GM12878 (cell line): ENCODE measurements at regions not wholly inside any gene's neighbourhood (a gene's known extent, or its start where the extent isn't known, plus 50 kb on each side); places are given as distances from the start of the nearest gene placed in this dataset.
A peak's percentile ranks its signal among the peaks of the same experiment; 100 is the strongest.

ENCODE experiments used
- ATF2 ChIP-seq: IDR thresholded peaks from 2 replicates; pipeline ENCODE4 v1.6.1; 2012; ENCODE audit warnings: low read length, inconsistent platforms
- ATF7 ChIP-seq: fragments of 450-650 bp; IDR thresholded peaks from 2 replicates; pipeline ENCODE4 v1.6.1; 2016; ENCODE audit warnings: low read depth, mild to moderate bottlenecking
- CBFB ChIP-seq: IDR thresholded peaks from 2 replicates; pipeline ENCODE4 v1.6.1; 2016; ENCODE audit warnings: antibody characterized with exemption, low read depth
- CTCF ChIP-seq, 3 experiments: IDR thresholded peaks in 2 of 3; conservative IDR thresholded peaks in 1 of 3; 2 replicates each; pipeline ENCODE4 v1.5.1; 2011; ENCODE audit warnings: low read depth in 3 of 3, low read length in 3 of 3, mild to moderate bottlenecking in 3 of 3, control low read depth in 2 of 3, moderate library complexity in 2 of 3, inconsistent platforms in 1 of 3, mixed read lengths in 1 of 3; ENCODE audit not compliant: control insufficient read depth in 2 of 3, insufficient read depth in 1 of 3; ENCODE audit errors: extremely low read depth in 1 of 3
- NFYB ChIP-seq: IDR thresholded peaks from 2 replicates; pipeline ENCODE4 v1.6.1; 2011; ENCODE audit warnings: low read depth, mild to moderate bottlenecking, low read length, improper control_type of control experiment, moderate library complexity; ENCODE audit not compliant: insufficient read depth
- NR2F1 ChIP-seq: fragments of 450-650 bp; conservative IDR thresholded peaks from 2 replicates; pipeline ENCODE4 v1.6.1; 2017; ENCODE audit warnings: mild to moderate bottlenecking
- RAD21 ChIP-seq: IDR thresholded peaks from 2 replicates; pipeline ENCODE4 v1.6.1; 2011; ENCODE audit warnings: mild to moderate bottlenecking, low read depth, low read length, moderate library complexity; ENCODE audit not compliant: insufficient read depth
- SIN3A ChIP-seq: IDR thresholded peaks from 2 replicates; pipeline ENCODE4 v1.6.1; 2012; ENCODE audit warnings: low read depth, low read length, improper control_type of control experiment
- SMAD5 ChIP-seq: IDR thresholded peaks from 2 replicates; pipeline ENCODE4 v1.6.1; 2016; ENCODE audit warnings: antibody characterized with exemption, low read depth
- STAT3 ChIP-seq: IDR thresholded peaks from 2 replicates; pipeline ENCODE4 v1.6.1; 2011; ENCODE audit warnings: low read depth, low read length, improper control_type of control experiment
- TCF12 ChIP-seq: IDR thresholded peaks from 2 replicates; pipeline ENCODE4 v1.6.1; 2011; ENCODE audit warnings: low read depth, mild to moderate bottlenecking, low read length
- ZNF592 ChIP-seq: fragments of 450-650 bp; IDR thresholded peaks from 2 replicates; pipeline ENCODE4 v1.6.1; 2017; ENCODE audit warnings: mild to moderate bottlenecking, moderate library complexity
- ZNF687 ChIP-seq: fragments of 450-650 bp; IDR thresholded peaks from 2 replicates; pipeline ENCODE4 v1.6.1; 2017; ENCODE audit warnings: mild to moderate bottlenecking, moderate library complexity

GRCh38 chr6:137944793-137945498 lies 77.9 kb downstream of the TNFAIP3 start (continued):
- TF ChIP-seq STAT3: 0 out of 2 replicates have a peak, but pooled peaks have one; percentile 51
- peak; percentile 44; the same call in 1 of the 2 replicates for TF ChIP-seq ATF2
- TF ChIP-seq CTCF (IDR thresholded peaks at IDR 0.05 in 2 of 3, conservative IDR thresholded peaks at IDR 0.05 in 1 of 3; ENCODE audit: control insufficient read depth in 2 of 3, extremely low read depth in 1 of 3, insufficient read depth in 1 of 3, low read depth in 3 of 3, low read length in 3 of 3): peak; percentile 75 to 80 (median 75)
- no peak for TF ChIP-seq NR2F1
- TF ChIP-seq TCF12: no peak
- no peak for TF ChIP-seq SIN3A
- no peak for TF ChIP-seq CBFB
- TF ChIP-seq RAD21: peak; percentile 83
- TF ChIP-seq ZNF687: peak; percentile 56; the same call in 1 of the 2 replicates
- no peak for TF ChIP-seq NFYB
- 0 out of 2 replicates have a peak, but pooled peaks have one; percentile 22 for TF ChIP-seq ZNF592
- TF ChIP-seq SMAD5: no peak
- peak; percentile 49 for TF ChIP-seq ATF7
